ENCODE measurements at regions not wholly inside any gene's neighbourhood (a gene's known extent, or its start where the extent isn't known, plus 50 kb on each side); places are given as distances from the start of the nearest gene placed in this dataset.

DNA sequence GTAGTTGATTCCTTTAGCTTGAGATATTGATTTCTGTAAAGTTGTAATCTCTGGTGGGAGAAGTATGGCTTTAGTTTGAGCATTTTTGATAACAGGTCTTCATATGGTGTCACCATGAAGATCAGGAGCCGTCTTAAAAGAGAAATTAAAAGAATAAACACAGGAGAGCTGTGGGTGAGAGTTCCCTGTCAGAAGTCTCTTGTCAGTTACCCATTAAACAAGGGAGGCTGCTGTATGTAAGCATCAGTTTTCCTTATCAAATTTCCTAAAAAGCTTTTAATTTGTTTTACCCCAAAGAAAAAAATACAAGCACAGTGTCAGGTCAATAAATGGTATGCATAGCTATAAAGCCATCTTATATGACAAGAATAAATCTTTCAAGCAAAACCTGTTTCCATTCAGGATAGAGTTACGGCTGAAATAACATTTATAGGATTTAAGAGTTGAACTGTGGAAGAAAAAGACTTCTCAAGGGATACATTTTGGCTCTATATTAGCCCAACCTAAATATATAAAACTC lies 767.5 kb downstream of the JRKL start:
- in situ Hi-C loops (cut with MboI; ENCODE audit: low sequenced_read_pairs) (no loop called here), intact Hi-C loops (cut with micrococcal nuclease) (no loop called here)

More for the DNA sequence above, 767.5 kb downstream of the JRKL start:
- no CpG with 5 or more reads among the region's 2 CpGs for WGBS, 2 experiments (ENCODE audit: extremely low coverage in 2 of 2, insufficient read length in 1 of 2)
- Histone ChIP-seq H3K36me3 (ENCODE audit: control insufficient read depth, insufficient read depth, low read length) (no peaks in the 10 kb centered on the region), H3K27me3 (ENCODE audit: control insufficient read depth, insufficient read depth, low read length) (no peaks in the 10 kb centered on the region), H3K23ac (ENCODE audit: low read depth, low read length) (no peak overlapping the region), H4K91ac (ENCODE audit: insufficient read depth, low read depth, low read length) (no peak overlapping the region), H3K4ac (ENCODE audit: low read depth, low read length) (no peak overlapping the region), H2BK15ac (ENCODE audit: low read depth, low read length) (no peak overlapping the region), H3K4me2 (ENCODE audit: low read depth, low read length) (no peak overlapping the region), H2AK5ac (ENCODE audit: low read depth, low read length) (no peak overlapping the region), H3K79me1 (ENCODE audit: low read depth in 1 of 2, low read length in 2 of 2) (no peaks in the 10 kb centered on the region), H3K56ac (ENCODE audit: extremely low read depth, insufficient read depth, low read length) (no peak overlapping the region), H3K4me1 (ENCODE audit: control insufficient read depth, insufficient read depth, low read length) (no peaks in the 10 kb centered on the region), H3K9me1 (ENCODE audit: insufficient read depth, low read length) (no peaks in the 10 kb centered on the region), H3K14ac (replicated peaks; ENCODE audit: low read depth, low read length) (no peak overlapping the region), H2AK9ac (replicated peaks; ENCODE audit: low read depth, low read length, poor library complexity) (no peak overlapping the region), H3K9ac (ENCODE audit: low read depth, low read length) (no peak overlapping the region), H3K4me3 (ENCODE audit: insufficient read depth, low read depth, low read length) (no peak overlapping the region), H3K9me3 (ENCODE audit: control insufficient read depth, insufficient read depth, low read length) (peaks cover 2% of the 10 kb centered on the region; the same call in 1 of the 2 replicates), H3K18ac (ENCODE audit: low read depth, low read length) (no peak overlapping the region), H4K8ac (ENCODE audit: low read depth in 2 of 2, low read length in 2 of 2) (no peak overlapping the region), H2BK5ac (ENCODE audit: low read depth, low read length, poor library complexity, severe bottlenecking) (no peak overlapping the region), H2BK120ac (ENCODE audit: low read depth, low read length) (no peak overlapping the region), H3K27ac (ENCODE audit: insufficient read depth, low read length) (no peak overlapping the region), H4K5ac (ENCODE audit: low read depth, low read length) (no peak overlapping the region), H4K20me1 (ENCODE audit: insufficient read depth, low read length) (no peaks in the 10 kb centered on the region), H2BK20ac (ENCODE audit: low read depth, low read length) (no peak overlapping the region), H2AFZ (replicated peaks; ENCODE audit: low read length, poor library complexity) (no peak overlapping the region)
- CTCF ChIA-PET: no interaction called here
- TF ChIP-seq SMC3 (IDR thresholded peaks at IDR 0.05; ENCODE audit: low read depth, low read length) (no peak), POLR2A (IDR thresholded peaks at IDR 0.05; ENCODE audit: low read depth, low read length) (no peak), MAFK (IDR thresholded peaks at IDR 0.05; ENCODE audit: low read depth, low read length) (no peak), ELK1 (IDR thresholded peaks at IDR 0.05; ENCODE audit: borderline replicate concordance, low read depth, low read length) (no peak), MAZ (IDR thresholded peaks at IDR 0.05; ENCODE audit: borderline replicate concordance, low read depth, low read length) (no peak), CTCF (conservative IDR thresholded peaks at IDR 0.05; ENCODE audit: low read depth, low read length) (no peak), FOS (IDR thresholded peaks at IDR 0.05; ENCODE audit: low read depth, low read length) (no peak), RCOR1 (IDR thresholded peaks at IDR 0.05; ENCODE audit: insufficient replicate concordance, low read length) (no peak), RFX5 (IDR thresholded peaks at IDR 0.05; ENCODE audit: low read depth, low read length) (no peak), BHLHE40 (IDR thresholded peaks at IDR 0.05; ENCODE audit: low read depth, low read length) (no peak), CEBPB (IDR thresholded peaks at IDR 0.05; ENCODE audit: low read depth, low read length) (no peak), CHD1 (IDR thresholded peaks at IDR 0.05; ENCODE audit: low read depth, low read length) (no peak), NFE2L2 (IDR thresholded peaks at IDR 0.05; ENCODE audit: low read depth, low read length) (no peak), MXI1 (IDR thresholded peaks at IDR 0.05; ENCODE audit: borderline replicate concordance, low read depth, low read length) (no peak), RAD21 (IDR thresholded peaks at IDR 0.05; ENCODE audit: low read length) (no peak)
- TF ChIP-seq, protein P1, sequence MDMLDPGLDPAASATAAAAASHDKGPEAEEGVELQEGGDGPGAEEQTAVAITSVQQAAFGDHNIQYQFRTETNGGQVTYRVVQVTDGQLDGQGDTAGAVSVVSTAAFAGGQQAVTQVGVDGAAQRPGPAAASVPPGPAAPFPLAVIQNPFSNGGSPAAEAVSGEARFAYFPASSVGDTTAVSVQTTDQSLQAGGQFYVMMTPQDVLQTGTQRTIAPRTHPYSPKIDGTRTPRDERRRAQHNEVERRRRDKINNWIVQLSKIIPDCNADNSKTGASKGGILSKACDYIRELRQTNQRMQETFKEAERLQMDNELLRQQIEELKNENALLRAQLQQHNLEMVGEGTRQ (IDR thresholded peaks at IDR 0.05; ENCODE audit: low read depth, low read length): no peak
- POLR2A ChIA-PET (ENCODE audit: unreplicated experiment): no interaction called here
- DNase-seq (no peak), ATAC-seq (ENCODE audit: low read depth) (no peak)
- BruUV-seq (replicated peaks): no TSS peak
- dilution Hi-C loops (cut with HindIII; ENCODE audit: low sequenced_read_pairs, unreplicated experiment): no loop called here

Data from IMR-90 (cell line).